ENCODE measurements at regions not wholly inside any gene's neighbourhood (a gene's known extent, or its start where the extent isn't known, plus 50 kb on each side); places are given as distances from the start of the nearest gene placed in this dataset.

GRCh38 chr9:13731637-13732036, 452.1 kb upstream of the MPDZ start:
- no peak overlapping the region for H3K4me3 ChIP-seq (replicated peaks; ENCODE audit: insufficient read depth, low read length)
- H3K27me3 ChIP-seq (ENCODE audit: insufficient read depth, poor library complexity, severe bottlenecking), result no peaks in the 10 kb centered on the region
- TF ChIP-seq GABPA (IDR thresholded peaks at IDR 0.05; ENCODE audit: low read depth), result no peak
- TF ChIP-seq REST (IDR thresholded peaks at IDR 0.05; ENCODE audit: insufficient replicate concordance, low read depth), result no peak
- no peak for TF ChIP-seq SPI1 (IDR thresholded peaks at IDR 0.05; ENCODE audit: borderline replicate concordance, low read depth)
- TF ChIP-seq, protein P1, sequence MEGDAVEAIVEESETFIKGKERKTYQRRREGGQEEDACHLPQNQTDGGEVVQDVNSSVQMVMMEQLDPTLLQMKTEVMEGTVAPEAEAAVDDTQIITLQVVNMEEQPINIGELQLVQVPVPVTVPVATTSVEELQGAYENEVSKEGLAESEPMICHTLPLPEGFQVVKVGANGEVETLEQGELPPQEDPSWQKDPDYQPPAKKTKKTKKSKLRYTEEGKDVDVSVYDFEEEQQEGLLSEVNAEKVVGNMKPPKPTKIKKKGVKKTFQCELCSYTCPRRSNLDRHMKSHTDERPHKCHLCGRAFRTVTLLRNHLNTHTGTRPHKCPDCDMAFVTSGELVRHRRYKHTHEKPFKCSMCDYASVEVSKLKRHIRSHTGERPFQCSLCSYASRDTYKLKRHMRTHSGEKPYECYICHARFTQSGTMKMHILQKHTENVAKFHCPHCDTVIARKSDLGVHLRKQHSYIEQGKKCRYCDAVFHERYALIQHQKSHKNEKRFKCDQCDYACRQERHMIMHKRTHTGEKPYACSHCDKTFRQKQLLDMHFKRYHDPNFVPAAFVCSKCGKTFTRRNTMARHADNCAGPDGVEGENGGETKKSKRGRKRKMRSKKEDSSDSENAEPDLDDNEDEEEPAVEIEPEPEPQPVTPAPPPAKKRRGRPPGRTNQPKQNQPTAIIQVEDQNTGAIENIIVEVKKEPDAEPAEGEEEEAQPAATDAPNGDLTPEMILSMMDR (IDR thresholded peaks at IDR 0.05; ENCODE audit: insufficient read depth, low read length), result no peak
- no peak for TF ChIP-seq POLR2AphosphoS5 (IDR thresholded peaks at IDR 0.05; ENCODE audit: low read depth)
- no peak for DNase-seq (ENCODE audit: low read depth in 1 of 2, low spot score in 1 of 2)
- H3K27ac ChIP-seq (replicated peaks), result no peak overlapping the region

- no peak for TF ChIP-seq POLR2AphosphoS5 (IDR thresholded peaks at IDR 0.05; ENCODE audit: low read depth)
- no peak for TF ChIP-seq GABPA (IDR thresholded peaks at IDR 0.05; ENCODE audit: low read depth)
- no peak for TF ChIP-seq SPI1 (IDR thresholded peaks at IDR 0.05; ENCODE audit: borderline replicate concordance, low read depth)
- no peak for TF ChIP-seq REST (IDR thresholded peaks at IDR 0.05; ENCODE audit: insufficient replicate concordance, low read depth)
- TF ChIP-seq, protein P1 (IDR thresholded peaks at IDR 0.05; ENCODE audit: insufficient read depth, low read length), result no peak
- H3K27ac ChIP-seq (replicated peaks), result no peak overlapping the region
- no peak for DNase-seq (ENCODE audit: low read depth in 1 of 2, low spot score in 1 of 2)
- H3K27me3 ChIP-seq (ENCODE audit: insufficient read depth, poor library complexity, severe bottlenecking), result no peaks in the 10 kb centered on the region
- H3K4me3 ChIP-seq (replicated peaks; ENCODE audit: insufficient read depth, low read length), result no peak overlapping the region
These were observed 450.5 kb upstream of the MPDZ start for GRCh38 chr9:13729955-13730354.

DNA sequence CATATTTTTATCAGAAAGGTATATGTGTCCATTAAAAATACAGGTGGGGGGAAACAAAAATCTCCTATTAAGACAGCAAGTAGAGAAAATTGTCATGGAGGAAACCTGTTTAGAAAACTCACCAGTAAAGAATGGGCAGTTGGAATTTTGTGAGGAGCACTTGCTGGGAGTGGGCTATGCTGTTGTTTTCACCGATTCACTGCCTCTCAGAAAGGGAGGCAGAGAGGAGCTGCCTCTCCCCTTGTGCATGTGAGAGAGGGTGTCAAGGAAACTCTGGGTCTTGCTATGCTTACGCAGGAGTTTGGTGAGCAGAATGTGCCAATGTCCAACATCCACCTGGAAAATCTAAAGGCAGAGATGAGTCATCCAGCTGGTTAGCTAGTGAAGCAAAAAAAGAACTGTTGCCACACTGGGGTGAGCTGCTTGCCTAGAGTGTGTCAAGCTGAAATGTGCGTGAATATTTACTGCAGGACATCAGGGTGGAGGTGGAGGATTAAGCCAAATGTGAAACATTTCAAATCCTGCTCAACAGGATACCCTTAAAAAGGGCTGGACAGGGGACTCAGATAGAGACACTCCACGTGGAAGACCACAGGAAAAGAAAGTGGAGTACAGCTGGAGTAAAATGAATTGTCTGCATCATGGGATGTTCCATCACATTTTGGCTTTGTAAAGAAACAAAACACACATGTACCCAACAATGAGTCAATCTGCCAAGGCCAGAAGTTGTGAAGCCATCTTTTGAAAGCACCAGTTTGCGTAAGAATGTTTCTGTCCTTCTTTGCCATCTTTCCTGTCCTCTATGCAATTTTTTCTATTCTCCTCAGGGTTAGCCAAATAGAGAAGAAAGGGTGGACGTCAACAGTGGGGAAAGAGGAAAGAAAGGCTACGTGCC, 449.7 kb upstream of the MPDZ start:
- H3K27me3 ChIP-seq (ENCODE audit: insufficient read depth, poor library complexity, severe bottlenecking), result no peaks in the 10 kb centered on the region
- no peak overlapping the region for H3K27ac ChIP-seq (replicated peaks)
- no peak for TF ChIP-seq REST (IDR thresholded peaks at IDR 0.05; ENCODE audit: insufficient replicate concordance, low read depth)
- TF ChIP-seq POLR2AphosphoS5 (IDR thresholded peaks at IDR 0.05; ENCODE audit: low read depth), result no peak
- TF ChIP-seq SPI1 (IDR thresholded peaks at IDR 0.05; ENCODE audit: borderline replicate concordance, low read depth), result no peak
- no peak for TF ChIP-seq GABPA (IDR thresholded peaks at IDR 0.05; ENCODE audit: low read depth)
- TF ChIP-seq, protein P1 (IDR thresholded peaks at IDR 0.05; ENCODE audit: insufficient read depth, low read length), result no peak
- no peak for DNase-seq (ENCODE audit: low read depth in 1 of 2, low spot score in 1 of 2)
- no peak overlapping the region for H3K4me3 ChIP-seq (replicated peaks; ENCODE audit: insufficient read depth, low read length)
